ENCODE measurements at regions not wholly inside any gene's neighbourhood (a gene's known extent, or its start where the extent isn't known, plus 50 kb on each side); places are given as distances from the start of the nearest gene placed in this dataset.
A peak's percentile ranks its signal among the peaks of the same experiment; 100 is the strongest.

- CTCF ChIA-PET: no interaction called here
- no peaks in the 10 kb centered on the region for H3K9me3 ChIP-seq (ENCODE audit: control insufficient read depth, insufficient read depth, low read depth, low read length)
- H3K27ac ChIP-seq (ENCODE audit: extremely low read depth, low read depth, low read length): no peak overlapping the region
- H3K4me3 ChIP-seq (ENCODE audit: low read depth, low read length): no peak overlapping the region
- no peaks in the 10 kb centered on the region for H3K36me3 ChIP-seq (ENCODE audit: control insufficient read depth in 2 of 2, insufficient read depth in 1 of 2, low read length in 2 of 2)
- TF ChIP-seq, protein P1, sequence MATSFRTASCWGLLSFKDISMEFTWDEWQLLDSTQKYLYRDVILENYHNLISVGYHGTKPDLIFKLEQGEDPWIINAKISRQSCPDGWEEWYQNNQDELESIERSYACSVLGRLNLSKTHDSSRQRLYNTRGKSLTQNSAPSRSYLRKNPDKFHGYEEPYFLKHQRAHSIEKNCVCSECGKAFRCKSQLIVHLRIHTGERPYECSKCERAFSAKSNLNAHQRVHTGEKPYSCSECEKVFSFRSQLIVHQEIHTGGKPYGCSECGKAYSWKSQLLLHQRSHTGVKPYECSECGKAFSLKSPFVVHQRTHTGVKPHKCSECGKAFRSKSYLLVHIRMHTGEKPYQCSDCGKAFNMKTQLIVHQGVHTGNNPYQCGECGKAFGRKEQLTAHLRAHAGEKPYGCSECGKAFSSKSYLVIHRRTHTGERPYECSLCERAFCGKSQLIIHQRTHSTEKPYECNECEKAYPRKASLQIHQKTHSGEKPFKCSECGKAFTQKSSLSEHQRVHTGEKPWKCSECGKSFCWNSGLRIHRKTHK (tag by site-specific recombination; IDR thresholded peaks at IDR 0.05): no peak
- no peak for TF ChIP-seq ZNF266 (tag by site-specific recombination; IDR thresholded peaks at IDR 0.05; ENCODE audit: low read depth)
- no peak for TF ChIP-seq ZNF292 (tag by site-specific recombination; IDR thresholded peaks at IDR 0.05; ENCODE audit: borderline replicate concordance, low read depth)
- TF ChIP-seq ZNF311 (tag by site-specific recombination; IDR thresholded peaks at IDR 0.05; ENCODE audit: borderline replicate concordance): no peak
- TF ChIP-seq EGR2 (tag by site-specific recombination; IDR thresholded peaks at IDR 0.05; ENCODE audit: low read depth): no peak
- TF ChIP-seq ZNF792 (tag by site-specific recombination; IDR thresholded peaks at IDR 0.05): no peak
- TF ChIP-seq ZNF239 (tag by site-specific recombination; IDR thresholded peaks at IDR 0.05): no peak
- TF ChIP-seq ZNF623 (tag by site-specific recombination; IDR thresholded peaks at IDR 0.05): no peak
- TF ChIP-seq GLIS2 (tag by site-specific recombination; IDR thresholded peaks at IDR 0.05): no peak
- TF ChIP-seq ZNF544 (tag by site-specific recombination; IDR thresholded peaks at IDR 0.05): no peak
- no peak for TF ChIP-seq ZNF23 (tag by site-specific recombination; IDR thresholded peaks at IDR 0.05; ENCODE audit: borderline replicate concordance)
- TF ChIP-seq ZNF114 (tag by site-specific recombination; IDR thresholded peaks at IDR 0.05): no peak
- TF ChIP-seq, protein P2, sequence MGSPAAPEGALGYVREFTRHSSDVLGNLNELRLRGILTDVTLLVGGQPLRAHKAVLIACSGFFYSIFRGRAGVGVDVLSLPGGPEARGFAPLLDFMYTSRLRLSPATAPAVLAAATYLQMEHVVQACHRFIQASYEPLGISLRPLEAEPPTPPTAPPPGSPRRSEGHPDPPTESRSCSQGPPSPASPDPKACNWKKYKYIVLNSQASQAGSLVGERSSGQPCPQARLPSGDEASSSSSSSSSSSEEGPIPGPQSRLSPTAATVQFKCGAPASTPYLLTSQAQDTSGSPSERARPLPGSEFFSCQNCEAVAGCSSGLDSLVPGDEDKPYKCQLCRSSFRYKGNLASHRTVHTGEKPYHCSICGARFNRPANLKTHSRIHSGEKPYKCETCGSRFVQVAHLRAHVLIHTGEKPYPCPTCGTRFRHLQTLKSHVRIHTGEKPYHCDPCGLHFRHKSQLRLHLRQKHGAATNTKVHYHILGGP (tag by site-specific recombination; IDR thresholded peaks at IDR 0.05): no peak
- TF ChIP-seq ZNF302 (tag by site-specific recombination; IDR thresholded peaks at IDR 0.05; ENCODE audit: low read depth): no peak
- no peak for TF ChIP-seq ZNF366 (tag by site-specific recombination; conservative IDR thresholded peaks at IDR 0.05)
- no peak for TF ChIP-seq ZNF121 (tag by site-specific recombination; IDR thresholded peaks at IDR 0.05)
- no peak for TF ChIP-seq ZNF37A (tag by site-specific recombination; IDR thresholded peaks at IDR 0.05)
- no peak for TF ChIP-seq ZNF610 (tag by site-specific recombination; IDR thresholded peaks at IDR 0.05; ENCODE audit: borderline replicate concordance)
- H3K4me1 ChIP-seq (ENCODE audit: control insufficient read depth, insufficient read depth, low read length): no peaks in the 10 kb centered on the region
- POLR2A ChIA-PET: no interaction called here
Observed at GRCh38 chr3:19070325-19070724, 78.0 kb upstream of the KCNH8 start.

DNA sequence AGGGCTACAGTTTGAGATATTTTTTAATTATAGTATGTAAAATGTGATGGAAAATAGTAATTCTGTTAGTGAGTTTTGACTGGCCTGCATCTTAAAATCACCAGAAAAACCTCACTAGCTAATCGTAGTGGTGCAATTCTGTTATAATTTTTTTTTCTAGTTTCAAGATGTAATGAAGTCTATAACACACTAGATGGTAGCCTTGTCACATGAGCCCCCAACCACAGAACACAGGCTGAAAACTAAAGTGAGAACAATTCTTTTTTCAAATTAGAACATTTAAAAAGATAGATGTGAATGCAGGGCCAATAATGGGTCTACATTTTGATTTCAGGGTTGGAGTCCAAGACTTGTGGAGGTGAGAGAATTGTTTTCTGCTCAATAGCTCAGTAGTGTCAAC, 83.3 kb upstream of the KCNH8 start:
- H3K9me3 ChIP-seq (ENCODE audit: control insufficient read depth, insufficient read depth, low read depth, low read length): no peaks in the 10 kb centered on the region
- TF ChIP-seq ZNF654 (tag by site-specific recombination; IDR thresholded peaks at IDR 0.05; ENCODE audit: low read depth): peak; percentile 46
- no peak for TF ChIP-seq KLF8 (tag by site-specific recombination; IDR thresholded peaks at IDR 0.05)
- CTCF ChIA-PET: interaction anchor here (0.6 to 1.6 kb wide), 6 partner anchors 10 to 1272 kb away, joined by 3 to 4 read pairs (median 3); no protein-coding TSS in a partner anchor

GRCh38 chr3:19063936-19064335, 84.4 kb upstream of the KCNH8 start:
- TF ChIP-seq, protein P3, sequence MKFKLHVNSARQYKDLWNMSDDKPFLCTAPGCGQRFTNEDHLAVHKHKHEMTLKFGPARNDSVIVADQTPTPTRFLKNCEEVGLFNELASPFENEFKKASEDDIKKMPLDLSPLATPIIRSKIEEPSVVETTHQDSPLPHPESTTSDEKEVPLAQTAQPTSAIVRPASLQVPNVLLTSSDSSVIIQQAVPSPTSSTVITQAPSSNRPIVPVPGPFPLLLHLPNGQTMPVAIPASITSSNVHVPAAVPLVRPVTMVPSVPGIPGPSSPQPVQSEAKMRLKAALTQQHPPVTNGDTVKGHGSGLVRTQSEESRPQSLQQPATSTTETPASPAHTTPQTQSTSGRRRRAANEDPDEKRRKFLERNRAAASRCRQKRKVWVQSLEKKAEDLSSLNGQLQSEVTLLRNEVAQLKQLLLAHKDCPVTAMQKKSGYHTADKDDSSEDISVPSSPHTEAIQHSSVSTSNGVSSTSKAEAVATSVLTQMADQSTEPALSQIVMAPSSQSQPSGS (tag by site-specific recombination; IDR thresholded peaks at IDR 0.05; ENCODE audit: low read depth): no peak
- Histone ChIP-seq H3K27ac (ENCODE audit: extremely low read depth, low read depth, low read length) (no peak overlapping the region), H3K4me3 (ENCODE audit: low read depth, low read length) (no peak overlapping the region), H3K4me1 (ENCODE audit: control insufficient read depth, insufficient read depth, low read length) (no peaks in the 10 kb centered on the region), H3K36me3 (ENCODE audit: control insufficient read depth in 2 of 2, insufficient read depth in 1 of 2, low read length in 2 of 2) (no peaks in the 10 kb centered on the region), H3K9me3 (ENCODE audit: control insufficient read depth, insufficient read depth, low read depth, low read length) (no peaks in the 10 kb centered on the region)
- ChIA-PET POLR2A (no interaction called here), CTCF (interaction anchor here (0.6 to 1.6 kb wide), 3 partner anchors 9 to 1569 kb away, joined by 3 to 4 read pairs (median 3); no protein-coding TSS in a partner anchor)

More for the DNA sequence above, 83.3 kb upstream of the KCNH8 start:
- H3K4me1 ChIP-seq (ENCODE audit: control insufficient read depth, insufficient read depth, low read length): no peaks in the 10 kb centered on the region
- H3K36me3 ChIP-seq (ENCODE audit: control insufficient read depth in 2 of 2, insufficient read depth in 1 of 2, low read length in 2 of 2): no peaks in the 10 kb centered on the region
- no peak overlapping the region for H3K27ac ChIP-seq (ENCODE audit: extremely low read depth, low read depth, low read length)
- POLR2A ChIA-PET: no interaction called here
- H3K4me3 ChIP-seq (ENCODE audit: low read depth, low read length): no peak overlapping the region

All from HEK293 (cell line).